MCF 10A (cell line): ENCODE measurements at regions not wholly inside any gene's neighbourhood (a gene's known extent, or its start where the extent isn't known, plus 50 kb on each side); places are given as distances from the start of the nearest gene placed in this dataset.

Experiments
- BruUV-seq: library from RNA; stranded (reverse); fragments of 400-500 nt; replicated peaks from 2 replicates; lab custom pipeline; 2021; lab: Mats Ljungman, UMichigan
- CTCF ChIA-PET: fragments of 300-600 bp; sonication (Branson Sonifier 250); formaldehyde crosslinking; extraction: SDS; loops from one replicate; lab custom pipeline; 2021; ENCODE audit warnings: antibody characterized with exemption, inconsistent platforms; lab: Yijun Ruan, JAX
- POLR2A ChIA-PET: fragments of 300-600, 350-650 bp; sonication (Branson Sonifier 250); formaldehyde crosslinking; extraction: SDS; loops from one replicate; lab custom pipeline; 2020; ENCODE audit warnings: antibody characterized with exemption, inconsistent platforms; lab: Yijun Ruan, JAX
- DNase-seq: peaks from one replicate; pipeline ENCODE4 v3.0.0-alpha.2; 2018; ENCODE audit not compliant: unreplicated experiment
- H3K27ac Mint-ChIP-seq: one replicate; pipeline ENCODE4 v1.8.0; 2022; ENCODE audit warnings: mild to moderate bottlenecking, low read depth, mixed read lengths; ENCODE audit not compliant: unreplicated experiment
- H3K27me3 Mint-ChIP-seq: one replicate; pipeline ENCODE4 v1.8.0; 2022; ENCODE audit warnings: mixed read lengths; ENCODE audit not compliant: insufficient read depth, unreplicated experiment
- H3K36me3 Mint-ChIP-seq: one replicate; pipeline ENCODE4 v1.8.0; 2022; ENCODE audit warnings: mild to moderate bottlenecking, moderate library complexity, mixed read lengths; ENCODE audit not compliant: insufficient read depth, unreplicated experiment
- H3K4me1 Mint-ChIP-seq: one replicate; pipeline ENCODE4 v1.8.0; 2022; ENCODE audit warnings: mixed read lengths; ENCODE audit not compliant: insufficient read depth, unreplicated experiment
- H3K4me3 Mint-ChIP-seq: one replicate; pipeline ENCODE4 v1.8.0; 2022; ENCODE audit warnings: mild to moderate bottlenecking, moderate library complexity, mixed read lengths; ENCODE audit not compliant: unreplicated experiment
- H3K9me3 Mint-ChIP-seq: one replicate; pipeline ENCODE4 v1.8.0; 2022; ENCODE audit warnings: mixed read lengths; ENCODE audit not compliant: unreplicated experiment
- intact Hi-C: fragments of 100-400 bp; cut with micrococcal nuclease; formaldehyde crosslinking; loops from 2 replicates; pipeline ENCODE4 v1.14.1; 2022
- TF ChIP-seq, protein P1 (sequence below): fragments of 200-600 bp; IDR thresholded peaks from one replicate; pipeline ENCODE4 v1.8.0; 2022; ENCODE audit warnings: antibody characterized with exemption, mild to moderate bottlenecking; ENCODE audit not compliant: unreplicated experiment

DNA sequence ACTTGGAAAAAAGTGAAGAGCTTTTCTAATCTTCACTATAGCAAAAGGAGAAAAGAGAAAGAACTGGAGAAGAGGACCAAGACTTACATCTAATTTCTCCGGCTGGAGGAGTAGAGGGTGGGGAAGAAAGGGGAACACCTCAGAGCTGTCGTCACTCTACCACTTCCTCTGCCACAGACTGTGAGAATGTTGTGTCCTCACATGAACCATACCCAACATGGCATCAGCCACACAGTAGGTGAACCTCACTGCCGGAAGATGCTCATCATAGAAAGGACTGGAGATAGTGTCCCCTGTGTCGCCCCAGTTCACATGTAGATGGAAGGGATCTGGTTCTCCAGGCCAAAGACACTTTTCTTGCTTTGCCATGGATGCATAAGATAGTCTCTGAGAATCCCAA is 604.4 kb upstream of the NOX3 start:
- H3K4me3 Mint-ChIP-seq: no peak overlapping the region
- H3K36me3 Mint-ChIP-seq: no peaks in the 10 kb centered on the region
- H3K27ac Mint-ChIP-seq: no peak overlapping the region
- ChIA-PET CTCF (interaction anchor here (0.6 kb wide), 1 partner anchor 736 kb away, joined by 3 read pairs; no protein-coding TSS in a partner anchor), POLR2A (interaction anchor here (0.7 kb wide), 1 partner anchor 149 kb away, joined by 3 read pairs; no protein-coding TSS in a partner anchor)
- TF ChIP-seq, protein P1, sequence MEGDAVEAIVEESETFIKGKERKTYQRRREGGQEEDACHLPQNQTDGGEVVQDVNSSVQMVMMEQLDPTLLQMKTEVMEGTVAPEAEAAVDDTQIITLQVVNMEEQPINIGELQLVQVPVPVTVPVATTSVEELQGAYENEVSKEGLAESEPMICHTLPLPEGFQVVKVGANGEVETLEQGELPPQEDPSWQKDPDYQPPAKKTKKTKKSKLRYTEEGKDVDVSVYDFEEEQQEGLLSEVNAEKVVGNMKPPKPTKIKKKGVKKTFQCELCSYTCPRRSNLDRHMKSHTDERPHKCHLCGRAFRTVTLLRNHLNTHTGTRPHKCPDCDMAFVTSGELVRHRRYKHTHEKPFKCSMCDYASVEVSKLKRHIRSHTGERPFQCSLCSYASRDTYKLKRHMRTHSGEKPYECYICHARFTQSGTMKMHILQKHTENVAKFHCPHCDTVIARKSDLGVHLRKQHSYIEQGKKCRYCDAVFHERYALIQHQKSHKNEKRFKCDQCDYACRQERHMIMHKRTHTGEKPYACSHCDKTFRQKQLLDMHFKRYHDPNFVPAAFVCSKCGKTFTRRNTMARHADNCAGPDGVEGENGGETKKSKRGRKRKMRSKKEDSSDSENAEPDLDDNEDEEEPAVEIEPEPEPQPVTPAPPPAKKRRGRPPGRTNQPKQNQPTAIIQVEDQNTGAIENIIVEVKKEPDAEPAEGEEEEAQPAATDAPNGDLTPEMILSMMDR: no peak
- H3K4me1 Mint-ChIP-seq: peaks cover 9% of the 10 kb centered on the region
- no peaks in the 10 kb centered on the region for H3K9me3 Mint-ChIP-seq
- no peak for DNase-seq
- intact Hi-C loops: loop anchor here (10.0 kb wide), 1 partner anchor 505 kb away; no protein-coding TSS in a partner anchor
- BruUV-seq: no TSS peak
- no peaks in the 10 kb centered on the region for H3K27me3 Mint-ChIP-seq

DNA sequence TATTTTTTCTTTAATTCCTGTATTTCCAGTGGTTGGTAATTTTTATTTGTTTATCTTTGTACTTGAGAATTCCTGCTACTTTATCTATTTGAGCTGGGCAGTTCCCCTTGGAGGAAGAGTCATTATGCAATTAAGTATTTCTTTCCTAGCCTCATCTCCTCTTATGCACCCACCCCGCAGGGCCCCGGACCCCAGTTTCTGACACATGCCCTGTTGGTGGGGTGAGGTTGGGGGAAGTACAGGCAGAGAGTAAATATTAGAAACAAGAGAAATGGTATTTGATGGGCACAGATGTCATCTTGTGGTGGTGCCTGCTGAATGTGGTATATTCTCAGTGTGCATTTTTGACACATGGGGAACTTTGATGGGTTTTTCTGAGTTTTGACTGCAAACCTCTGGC is 602.7 kb upstream of the NOX3 start:
- no peak overlapping the region for H3K27ac Mint-ChIP-seq
- TF ChIP-seq, protein P1: no peak
- no peaks in the 10 kb centered on the region for H3K27me3 Mint-ChIP-seq
- H3K36me3 Mint-ChIP-seq: no peaks in the 10 kb centered on the region
- no TSS peak for BruUV-seq
- ChIA-PET POLR2A (interaction anchor here (0.8 kb wide), 1 partner anchor 575 kb away, joined by 3 read pairs; no protein-coding TSS in a partner anchor), CTCF (no interaction called here)
- intact Hi-C loops: no loop called here
- peaks cover 4% of the 10 kb centered on the region for H3K9me3 Mint-ChIP-seq
- H3K4me3 Mint-ChIP-seq: no peak overlapping the region
- DNase-seq: no peak
- H3K4me1 Mint-ChIP-seq: peaks cover 9% of the 10 kb centered on the region

DNA sequence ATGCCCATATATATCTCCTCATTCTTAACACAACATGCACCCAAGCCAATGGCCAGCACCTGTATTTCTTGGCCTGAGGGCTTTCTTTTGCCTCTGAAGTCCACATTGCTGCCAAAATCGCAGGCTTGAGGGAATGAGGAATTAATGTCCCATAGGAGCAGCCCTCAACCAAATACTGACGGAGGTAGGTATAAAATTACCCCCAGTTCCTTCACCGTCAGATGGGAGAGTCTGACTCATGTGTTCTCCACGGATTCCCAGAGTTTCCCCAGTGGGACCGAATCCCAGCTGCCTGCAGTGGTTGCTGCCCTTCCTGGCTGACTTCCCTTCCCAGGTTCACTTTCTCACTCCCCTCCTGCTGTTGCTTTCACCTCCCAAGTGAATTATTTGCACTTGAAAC is 602.2 kb upstream of the NOX3 start:
- TF ChIP-seq, protein P1: no peak
- H3K36me3 Mint-ChIP-seq: no peaks in the 10 kb centered on the region
- H3K9me3 Mint-ChIP-seq: peaks cover 8% of the 10 kb centered on the region
- no peak overlapping the region for H3K4me3 Mint-ChIP-seq
- no peaks in the 10 kb centered on the region for H3K27me3 Mint-ChIP-seq
- CTCF ChIA-PET: no interaction called here
- peak; percentile 18 for DNase-seq
- BruUV-seq: no TSS peak
- POLR2A ChIA-PET: interaction anchor here (0.8 kb wide), 1 partner anchor 576 kb away, joined by 3 read pairs; no protein-coding TSS in a partner anchor
- intact Hi-C loops: no loop called here
- no peak overlapping the region for H3K27ac Mint-ChIP-seq
- H3K4me1 Mint-ChIP-seq: peaks cover 9% of the 10 kb centered on the region

DNA sequence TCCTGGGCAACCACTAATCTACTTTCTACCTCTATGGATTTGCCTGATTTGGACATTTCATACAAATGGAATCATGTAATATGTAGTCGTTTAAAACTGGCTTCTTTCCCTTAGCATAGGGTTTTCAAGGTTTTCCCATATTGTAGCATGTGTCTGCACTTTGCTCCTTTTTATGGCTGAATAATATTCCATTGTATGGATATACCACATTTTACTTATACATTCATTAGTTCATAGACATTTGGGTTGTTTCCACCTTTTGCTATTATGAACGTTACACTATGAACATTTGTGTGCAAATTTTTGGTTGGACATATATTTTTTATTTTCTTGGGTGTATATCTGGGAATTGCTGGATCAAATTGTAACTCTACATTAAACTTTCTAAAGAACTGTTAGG is 600.4 kb upstream of the NOX3 start:
- Mint-ChIP-seq H3K36me3 (no peaks in the 10 kb centered on the region), H3K9me3 (peaks cover 8% of the 10 kb centered on the region), H3K4me3 (no peak overlapping the region), H3K4me1 (peaks cover 9% of the 10 kb centered on the region), H3K27me3 (no peaks in the 10 kb centered on the region), H3K27ac (no peak overlapping the region)
- intact Hi-C loops: no loop called here
- ChIA-PET CTCF (no interaction called here), POLR2A (no interaction called here)
- TF ChIP-seq, protein P1: no peak
- no peak for DNase-seq
- no TSS peak for BruUV-seq
